ENCODE measurements at regions not wholly inside any gene's neighbourhood (a gene's known extent, or its start where the extent isn't known, plus 50 kb on each side); places are given as distances from the start of the nearest gene placed in this dataset.

DNA sequence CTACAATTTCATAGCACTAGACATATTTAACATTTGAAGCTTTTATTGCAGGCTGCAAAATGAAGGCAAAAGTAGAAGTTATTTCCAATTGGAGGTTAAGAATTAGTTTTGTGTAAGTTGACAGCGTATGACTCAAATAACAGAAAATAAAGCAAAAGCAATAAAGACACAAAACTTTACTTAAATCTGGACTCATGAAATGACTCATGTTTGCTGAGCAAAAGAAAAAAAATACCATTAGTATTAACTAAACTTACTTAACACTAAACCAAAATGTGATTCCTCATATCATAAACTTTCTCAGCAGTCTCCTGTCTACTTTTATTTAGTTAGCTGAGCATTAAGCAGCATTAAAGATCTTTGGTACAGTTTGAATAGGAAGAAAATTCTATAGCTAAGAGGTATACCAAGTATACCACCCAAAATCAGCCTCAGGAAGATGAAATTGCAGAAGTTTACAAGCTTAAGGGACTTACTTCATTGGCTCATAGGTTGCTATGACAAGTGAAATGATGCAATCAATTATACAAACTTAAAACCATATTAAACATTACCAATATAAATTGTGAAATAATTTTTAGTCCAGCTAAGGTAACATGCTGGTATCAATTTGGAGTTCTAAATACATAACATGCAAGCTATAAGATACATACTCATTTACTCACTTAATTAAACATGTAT, 1131.4 kb downstream of the XPNPEP1 start:
- Histone ChIP-seq H3K9ac (ENCODE audit: low read length) (no peak overlapping the region), H3K36me3 (ENCODE audit: low read length) (no peaks in the 10 kb centered on the region), H3F3A (ENCODE audit: insufficient read depth) (no peaks in the 10 kb centered on the region), H4K20me1 (ENCODE audit: low read depth, low read length) (no peaks in the 10 kb centered on the region), H2AFZ (ENCODE audit: low read depth, low read length, severe bottlenecking) (no peak overlapping the region), H3K4me3 (ENCODE audit: insufficient read depth, low read length, poor library complexity, severe bottlenecking) (no peak overlapping the region), H3K27ac (ENCODE audit: low read depth, low read length) (no peak overlapping the region), H3K79me2 (ENCODE audit: insufficient read depth, low read length) (no peaks in the 10 kb centered on the region), H3K9me2 (replicated peaks; ENCODE audit: insufficient read depth, low read length) (no peaks in the 10 kb centered on the region), H3K4me2 (ENCODE audit: low read depth, low read length, poor library complexity, severe bottlenecking) (no peak overlapping the region), H3K27me3 (ENCODE audit: low read length) (no peaks in the 10 kb centered on the region), H3K9me3 (ENCODE audit: insufficient read depth, low read length) (no peaks in the 10 kb centered on the region)
- no peak for TF ChIP-seq EZH2phosphoT487 (conservative IDR thresholded peaks at IDR 0.05; ENCODE audit: low read length)
- TF ChIP-seq, protein P1, sequence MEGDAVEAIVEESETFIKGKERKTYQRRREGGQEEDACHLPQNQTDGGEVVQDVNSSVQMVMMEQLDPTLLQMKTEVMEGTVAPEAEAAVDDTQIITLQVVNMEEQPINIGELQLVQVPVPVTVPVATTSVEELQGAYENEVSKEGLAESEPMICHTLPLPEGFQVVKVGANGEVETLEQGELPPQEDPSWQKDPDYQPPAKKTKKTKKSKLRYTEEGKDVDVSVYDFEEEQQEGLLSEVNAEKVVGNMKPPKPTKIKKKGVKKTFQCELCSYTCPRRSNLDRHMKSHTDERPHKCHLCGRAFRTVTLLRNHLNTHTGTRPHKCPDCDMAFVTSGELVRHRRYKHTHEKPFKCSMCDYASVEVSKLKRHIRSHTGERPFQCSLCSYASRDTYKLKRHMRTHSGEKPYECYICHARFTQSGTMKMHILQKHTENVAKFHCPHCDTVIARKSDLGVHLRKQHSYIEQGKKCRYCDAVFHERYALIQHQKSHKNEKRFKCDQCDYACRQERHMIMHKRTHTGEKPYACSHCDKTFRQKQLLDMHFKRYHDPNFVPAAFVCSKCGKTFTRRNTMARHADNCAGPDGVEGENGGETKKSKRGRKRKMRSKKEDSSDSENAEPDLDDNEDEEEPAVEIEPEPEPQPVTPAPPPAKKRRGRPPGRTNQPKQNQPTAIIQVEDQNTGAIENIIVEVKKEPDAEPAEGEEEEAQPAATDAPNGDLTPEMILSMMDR (IDR thresholded peaks at IDR 0.05; ENCODE audit: insufficient read depth, low read length, poor library complexity, severe bottlenecking): no peak

DNA sequence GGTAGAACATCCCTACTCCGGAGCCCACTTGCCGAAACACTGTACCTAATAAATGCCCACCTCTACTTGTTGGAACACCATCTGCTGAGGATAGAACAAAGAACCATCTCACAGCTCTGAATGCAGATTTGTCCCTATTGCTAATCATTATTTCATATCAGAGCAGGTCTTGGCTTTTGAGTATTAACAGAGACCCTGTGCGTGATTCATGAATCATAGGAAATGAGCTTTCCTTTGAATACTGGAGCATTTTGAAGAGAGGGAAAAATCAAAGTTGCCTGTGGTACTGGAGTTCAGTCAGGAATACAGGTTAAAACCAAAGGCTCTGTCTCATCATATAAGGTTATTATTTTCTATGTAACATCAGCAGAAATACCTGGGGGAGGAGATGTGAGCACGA, 1132.3 kb downstream of the XPNPEP1 start:
- Histone ChIP-seq H4K20me1 (ENCODE audit: low read depth, low read length) (no peaks in the 10 kb centered on the region), H3K4me3 (ENCODE audit: insufficient read depth, low read length, poor library complexity, severe bottlenecking) (no peak overlapping the region), H3K27ac (ENCODE audit: low read depth, low read length) (no peak overlapping the region), H3K9ac (ENCODE audit: low read length) (no peak overlapping the region), H2AFZ (ENCODE audit: low read depth, low read length, severe bottlenecking) (no peak overlapping the region), H3K27me3 (ENCODE audit: low read length) (no peaks in the 10 kb centered on the region), H3K9me3 (ENCODE audit: insufficient read depth, low read length) (no peaks in the 10 kb centered on the region), H3F3A (ENCODE audit: insufficient read depth) (no peaks in the 10 kb centered on the region), H3K4me2 (ENCODE audit: low read depth, low read length, poor library complexity, severe bottlenecking) (no peak overlapping the region), H3K79me2 (ENCODE audit: insufficient read depth, low read length) (no peaks in the 10 kb centered on the region), H3K36me3 (ENCODE audit: low read length) (no peaks in the 10 kb centered on the region), H3K9me2 (replicated peaks; ENCODE audit: insufficient read depth, low read length) (no peaks in the 10 kb centered on the region)
- TF ChIP-seq, protein P1 (IDR thresholded peaks at IDR 0.05; ENCODE audit: insufficient read depth, low read length, poor library complexity, severe bottlenecking): no peak
- no peak for TF ChIP-seq EZH2phosphoT487 (conservative IDR thresholded peaks at IDR 0.05; ENCODE audit: low read length)

DNA sequence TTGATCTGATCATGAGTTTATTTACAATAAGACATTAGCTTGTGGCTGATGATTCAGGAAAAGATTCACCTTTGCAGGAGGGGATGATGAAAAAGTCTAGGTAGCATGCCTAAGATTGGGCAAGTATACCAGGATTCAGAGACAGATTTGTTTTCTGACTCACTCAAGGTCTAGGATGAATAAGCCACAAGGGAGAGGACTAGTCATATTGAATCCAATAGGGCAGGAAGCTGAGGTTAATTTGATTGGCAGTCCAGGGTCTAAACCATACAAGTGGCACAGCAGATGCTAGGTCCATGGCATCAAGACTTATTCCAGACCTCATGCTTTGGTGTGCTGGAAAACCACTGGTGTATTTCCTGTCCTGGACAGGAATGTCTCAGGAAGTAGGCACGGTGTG, 1133.4 kb downstream of the XPNPEP1 start:
- no peak overlapping the region for H2AFZ ChIP-seq (ENCODE audit: low read depth, low read length, severe bottlenecking)
- H3K9ac ChIP-seq (ENCODE audit: low read length): no peak overlapping the region
- H3K4me3 ChIP-seq (ENCODE audit: insufficient read depth, low read length, poor library complexity, severe bottlenecking): no peak overlapping the region
- no peaks in the 10 kb centered on the region for H3F3A ChIP-seq (ENCODE audit: insufficient read depth)
- TF ChIP-seq, protein P1 (IDR thresholded peaks at IDR 0.05; ENCODE audit: insufficient read depth, low read length, poor library complexity, severe bottlenecking): no peak
- no peak for TF ChIP-seq EZH2phosphoT487 (conservative IDR thresholded peaks at IDR 0.05; ENCODE audit: low read length)
- H3K79me2 ChIP-seq (ENCODE audit: insufficient read depth, low read length): no peaks in the 10 kb centered on the region
- no peaks in the 10 kb centered on the region for H3K36me3 ChIP-seq (ENCODE audit: low read length)
- no peaks in the 10 kb centered on the region for H4K20me1 ChIP-seq (ENCODE audit: low read depth, low read length)
- H3K9me2 ChIP-seq (replicated peaks; ENCODE audit: insufficient read depth, low read length): no peaks in the 10 kb centered on the region
- H3K4me2 ChIP-seq (ENCODE audit: low read depth, low read length, poor library complexity, severe bottlenecking): no peak overlapping the region
- H3K9me3 ChIP-seq (ENCODE audit: insufficient read depth, low read length): no peaks in the 10 kb centered on the region
- no peaks in the 10 kb centered on the region for H3K27me3 ChIP-seq (ENCODE audit: low read length)
- no peak overlapping the region for H3K27ac ChIP-seq (ENCODE audit: low read depth, low read length)
